ENCODE measurements at regions not wholly inside any gene's neighbourhood (a gene's known extent, or its start where the extent isn't known, plus 50 kb on each side); places are given as distances from the start of the nearest gene placed in this dataset.

GRCh38 chr5:18097817-18098216 is 463.6 kb downstream of the TAF11L14 start:
- Histone ChIP-seq H3K27ac (ENCODE audit: insufficient read depth, low read length) (no peak overlapping the region), H3K79me2 (ENCODE audit: control insufficient read depth, insufficient read depth, low read length) (no peaks in the 10 kb centered on the region), H4K20me1 (ENCODE audit: control insufficient read depth, extremely low read depth, insufficient read depth, low read length) (no peaks in the 10 kb centered on the region), H3K36me3 (ENCODE audit: control insufficient read depth, insufficient read depth, low read length) (no peaks in the 10 kb centered on the region), H3K4me1 (ENCODE audit: control insufficient read depth, extremely low read depth, insufficient read depth, low read length) (no peaks in the 10 kb centered on the region), H3K9me3 (ENCODE audit: control insufficient read depth, insufficient read depth, low read depth, low read length) (no peaks in the 10 kb centered on the region), H3K4me3 (replicated peaks in 1 of 4; ENCODE audit: control extremely low read depth in 1 of 4, insufficient read depth in 1 of 4, low read depth in 3 of 4, low read length in 4 of 4) (no peak overlapping the region), H3K9ac (ENCODE audit: insufficient read depth, low read length) (no peak overlapping the region), H3K27me3 (ENCODE audit: control insufficient read depth, insufficient read depth, low read length) (no peaks in the 10 kb centered on the region), H2AFZ (ENCODE audit: low read length) (no peak overlapping the region), H3K4me2 (ENCODE audit: extremely low read depth, insufficient read depth, low read length) (no peak overlapping the region)
- DNase-seq (ENCODE audit: low read depth in 2 of 2) = no peak
- TF ChIP-seq, protein P1, sequence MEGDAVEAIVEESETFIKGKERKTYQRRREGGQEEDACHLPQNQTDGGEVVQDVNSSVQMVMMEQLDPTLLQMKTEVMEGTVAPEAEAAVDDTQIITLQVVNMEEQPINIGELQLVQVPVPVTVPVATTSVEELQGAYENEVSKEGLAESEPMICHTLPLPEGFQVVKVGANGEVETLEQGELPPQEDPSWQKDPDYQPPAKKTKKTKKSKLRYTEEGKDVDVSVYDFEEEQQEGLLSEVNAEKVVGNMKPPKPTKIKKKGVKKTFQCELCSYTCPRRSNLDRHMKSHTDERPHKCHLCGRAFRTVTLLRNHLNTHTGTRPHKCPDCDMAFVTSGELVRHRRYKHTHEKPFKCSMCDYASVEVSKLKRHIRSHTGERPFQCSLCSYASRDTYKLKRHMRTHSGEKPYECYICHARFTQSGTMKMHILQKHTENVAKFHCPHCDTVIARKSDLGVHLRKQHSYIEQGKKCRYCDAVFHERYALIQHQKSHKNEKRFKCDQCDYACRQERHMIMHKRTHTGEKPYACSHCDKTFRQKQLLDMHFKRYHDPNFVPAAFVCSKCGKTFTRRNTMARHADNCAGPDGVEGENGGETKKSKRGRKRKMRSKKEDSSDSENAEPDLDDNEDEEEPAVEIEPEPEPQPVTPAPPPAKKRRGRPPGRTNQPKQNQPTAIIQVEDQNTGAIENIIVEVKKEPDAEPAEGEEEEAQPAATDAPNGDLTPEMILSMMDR (conservative IDR thresholded peaks at IDR 0.05 in 1 of 2, IDR thresholded peaks at IDR 0.05 in 1 of 2; ENCODE audit: low read depth in 1 of 2, low read length in 2 of 2) = no peak
- no peak for TF ChIP-seq EZH2 (IDR thresholded peaks at IDR 0.05; ENCODE audit: low read length, missing control alignments)

GRCh38 chr5:18098691-18099090 is 464.4 kb downstream of the TAF11L14 start:
- no peaks in the 10 kb centered on the region for H3K9me3 ChIP-seq (ENCODE audit: control insufficient read depth, insufficient read depth, low read depth, low read length)
- no peaks in the 10 kb centered on the region for H3K36me3 ChIP-seq (ENCODE audit: control insufficient read depth, insufficient read depth, low read length)
- TF ChIP-seq, protein P1 (conservative IDR thresholded peaks at IDR 0.05 in 1 of 2, IDR thresholded peaks at IDR 0.05 in 1 of 2; ENCODE audit: low read depth in 1 of 2, low read length in 2 of 2) = no peak
- no peak overlapping the region for H2AFZ ChIP-seq (ENCODE audit: low read length)
- H3K27me3 ChIP-seq (ENCODE audit: control insufficient read depth, insufficient read depth, low read length) = no peaks in the 10 kb centered on the region
- no peaks in the 10 kb centered on the region for H3K4me1 ChIP-seq (ENCODE audit: control insufficient read depth, extremely low read depth, insufficient read depth, low read length)
- no peaks in the 10 kb centered on the region for H4K20me1 ChIP-seq (ENCODE audit: control insufficient read depth, extremely low read depth, insufficient read depth, low read length)
- no peak overlapping the region for H3K4me2 ChIP-seq (ENCODE audit: extremely low read depth, insufficient read depth, low read length)
- DNase-seq (ENCODE audit: low read depth in 2 of 2) = no peak
- H3K27ac ChIP-seq (ENCODE audit: insufficient read depth, low read length) = no peak overlapping the region
- H3K4me3 ChIP-seq (replicated peaks in 1 of 4; ENCODE audit: control extremely low read depth in 1 of 4, insufficient read depth in 1 of 4, low read depth in 3 of 4, low read length in 4 of 4) = no peak overlapping the region
- H3K79me2 ChIP-seq (ENCODE audit: control insufficient read depth, insufficient read depth, low read length) = no peaks in the 10 kb centered on the region
- no peak overlapping the region for H3K9ac ChIP-seq (ENCODE audit: insufficient read depth, low read length)

GRCh38 chr5:18099261-18099660 is 465.0 kb downstream of the TAF11L14 start:
- no peaks in the 10 kb centered on the region for H3K4me1 ChIP-seq (ENCODE audit: control insufficient read depth, extremely low read depth, insufficient read depth, low read length)
- TF ChIP-seq, protein P1 (conservative IDR thresholded peaks at IDR 0.05 in 1 of 2, IDR thresholded peaks at IDR 0.05 in 1 of 2; ENCODE audit: low read depth in 1 of 2, low read length in 2 of 2) = no peak
- no peak for TF ChIP-seq EZH2 (IDR thresholded peaks at IDR 0.05; ENCODE audit: low read length, missing control alignments)

More at GRCh38 chr5:18099261-18099660, 465.0 kb downstream of the TAF11L14 start:
- no peak for DNase-seq (ENCODE audit: low read depth in 2 of 2)
- Histone ChIP-seq H3K9ac (ENCODE audit: insufficient read depth, low read length) (no peak overlapping the region), H2AFZ (ENCODE audit: low read length) (no peak overlapping the region), H3K27me3 (ENCODE audit: control insufficient read depth, insufficient read depth, low read length) (no peaks in the 10 kb centered on the region), H3K36me3 (ENCODE audit: control insufficient read depth, insufficient read depth, low read length) (no peaks in the 10 kb centered on the region), H3K4me3 (replicated peaks in 1 of 4; ENCODE audit: control extremely low read depth in 1 of 4, insufficient read depth in 1 of 4, low read depth in 3 of 4, low read length in 4 of 4) (no peak overlapping the region), H3K79me2 (ENCODE audit: control insufficient read depth, insufficient read depth, low read length) (no peaks in the 10 kb centered on the region), H4K20me1 (ENCODE audit: control insufficient read depth, extremely low read depth, insufficient read depth, low read length) (no peaks in the 10 kb centered on the region), H3K9me3 (ENCODE audit: control insufficient read depth, insufficient read depth, low read depth, low read length) (no peaks in the 10 kb centered on the region), H3K4me2 (ENCODE audit: extremely low read depth, insufficient read depth, low read length) (no peak overlapping the region), H3K27ac (ENCODE audit: insufficient read depth, low read length) (no peak overlapping the region)
